HG02610 (cell line): ENCODE measurements at regions not wholly inside any gene's neighbourhood (a gene's known extent, or its start where the extent isn't known, plus 50 kb on each side); places are given as distances from the start of the nearest gene placed in this dataset.
A peak's percentile ranks its signal among the peaks of the same experiment; 100 is the strongest.

Experiments
- ATAC-seq: cut with Tn5 transposase; IDR thresholded peaks from one replicate; pipeline ENCODE4 v1.9.1; 2021; ENCODE audit warnings: mild to moderate bottlenecking, moderate library complexity; ENCODE audit not compliant: unreplicated experiment

DNA sequence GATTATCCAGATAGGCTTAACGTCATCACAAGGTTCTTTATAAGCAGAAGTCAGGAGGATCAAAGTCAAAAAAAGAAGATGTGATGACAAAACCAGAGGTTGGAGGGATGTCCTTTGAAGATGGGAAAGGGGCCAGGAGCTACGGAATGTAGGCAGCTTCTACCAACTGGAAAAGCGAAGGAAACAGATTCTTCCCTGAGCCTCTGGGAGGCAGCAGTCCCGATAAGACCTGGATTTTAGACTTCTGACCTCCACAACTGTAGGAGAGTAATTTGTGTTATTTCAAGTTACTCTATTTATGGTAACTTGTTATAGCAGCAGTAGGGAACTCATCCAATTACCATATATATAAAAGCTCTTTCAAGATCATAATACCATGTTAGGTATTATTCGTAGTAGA is 98.8 kb upstream of the MYCBP2 start:
- ATAC-seq, result no peak

DNA sequence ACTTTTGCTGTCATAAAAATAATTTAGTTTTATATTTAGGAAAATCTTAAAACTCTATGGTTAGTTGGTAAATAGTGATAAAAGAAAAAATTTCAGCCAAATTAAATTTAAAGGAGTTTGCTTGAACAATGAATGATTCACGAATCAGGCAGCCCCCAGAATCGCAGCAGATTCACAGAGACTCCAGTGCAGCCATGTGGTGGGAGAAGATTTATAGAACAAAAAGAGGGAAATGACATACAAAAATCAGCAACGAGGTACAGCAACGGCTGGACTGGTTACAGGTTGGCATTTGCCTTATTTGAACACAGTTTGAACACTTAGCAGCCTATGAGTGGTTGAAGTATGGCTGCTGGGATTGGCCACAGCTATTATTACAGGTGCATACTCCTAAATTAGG is 96.4 kb upstream of the MYCBP2 start:
- ATAC-seq, result no peak

DNA sequence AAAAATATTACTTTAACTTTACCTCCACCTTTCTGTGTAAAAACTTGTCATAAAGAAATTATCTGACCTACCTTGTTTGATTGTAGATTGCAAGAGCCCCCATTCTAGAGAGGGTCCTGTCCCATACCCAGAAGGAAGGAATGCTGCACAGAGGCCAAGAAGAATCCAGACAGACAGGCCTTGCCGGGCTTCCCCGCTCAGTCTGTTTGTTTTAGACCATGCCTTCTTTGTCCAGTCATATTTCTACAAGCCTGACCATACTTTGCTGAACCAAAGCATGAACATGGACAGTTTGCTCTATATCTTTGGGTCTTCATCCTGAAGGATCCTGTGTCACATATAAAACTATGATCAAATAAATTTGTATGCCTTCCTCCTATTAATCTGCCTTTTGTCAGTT is 95.8 kb upstream of the MYCBP2 start:
- peak; percentile 60 for ATAC-seq

DNA sequence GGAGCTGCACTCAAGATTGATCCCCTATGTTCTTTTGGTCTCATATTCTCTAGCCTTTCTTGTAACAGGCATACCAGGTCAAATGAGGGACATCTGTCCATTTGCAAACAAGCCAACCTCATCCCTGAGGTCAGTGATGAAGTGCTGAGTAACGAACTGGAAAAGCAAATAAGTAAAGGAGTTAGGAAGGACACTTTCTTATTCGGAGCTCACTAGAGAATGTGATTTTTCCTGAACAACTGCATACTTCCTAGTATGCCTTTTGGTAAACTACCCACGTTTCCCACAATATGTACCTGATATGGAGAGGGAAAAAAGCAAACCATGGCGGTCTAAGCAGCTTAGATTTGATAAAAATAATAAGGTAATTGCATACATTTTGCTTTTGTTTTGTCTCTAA is 91.0 kb upstream of the MYCBP2 start:
- no peak for ATAC-seq

DNA sequence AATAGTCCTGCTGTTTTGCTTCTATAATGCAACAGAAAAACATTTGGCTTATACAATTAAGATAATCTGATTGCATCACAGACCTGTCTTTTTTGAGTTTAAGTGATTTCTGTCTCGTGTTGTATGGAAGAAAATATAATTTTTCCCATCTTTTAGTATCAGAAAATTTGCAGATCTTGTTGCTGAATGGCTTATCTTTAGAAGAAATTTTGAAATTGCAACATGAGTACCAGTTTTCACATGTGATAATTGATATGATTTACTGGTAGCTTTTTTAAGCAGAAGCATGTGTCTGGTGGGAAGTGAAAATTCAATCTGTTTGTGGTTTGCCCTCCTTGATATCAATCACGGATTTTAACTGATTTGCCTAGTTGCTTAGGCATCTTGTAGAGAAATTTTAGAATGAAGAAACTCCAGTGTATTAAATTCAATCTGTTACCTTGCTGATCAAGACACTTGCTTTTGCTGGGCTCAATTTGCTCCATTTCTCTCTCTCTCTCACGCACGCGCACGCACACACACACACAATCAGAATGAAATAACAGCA is 89.8 kb upstream of the MYCBP2 start:
- no peak for ATAC-seq

DNA sequence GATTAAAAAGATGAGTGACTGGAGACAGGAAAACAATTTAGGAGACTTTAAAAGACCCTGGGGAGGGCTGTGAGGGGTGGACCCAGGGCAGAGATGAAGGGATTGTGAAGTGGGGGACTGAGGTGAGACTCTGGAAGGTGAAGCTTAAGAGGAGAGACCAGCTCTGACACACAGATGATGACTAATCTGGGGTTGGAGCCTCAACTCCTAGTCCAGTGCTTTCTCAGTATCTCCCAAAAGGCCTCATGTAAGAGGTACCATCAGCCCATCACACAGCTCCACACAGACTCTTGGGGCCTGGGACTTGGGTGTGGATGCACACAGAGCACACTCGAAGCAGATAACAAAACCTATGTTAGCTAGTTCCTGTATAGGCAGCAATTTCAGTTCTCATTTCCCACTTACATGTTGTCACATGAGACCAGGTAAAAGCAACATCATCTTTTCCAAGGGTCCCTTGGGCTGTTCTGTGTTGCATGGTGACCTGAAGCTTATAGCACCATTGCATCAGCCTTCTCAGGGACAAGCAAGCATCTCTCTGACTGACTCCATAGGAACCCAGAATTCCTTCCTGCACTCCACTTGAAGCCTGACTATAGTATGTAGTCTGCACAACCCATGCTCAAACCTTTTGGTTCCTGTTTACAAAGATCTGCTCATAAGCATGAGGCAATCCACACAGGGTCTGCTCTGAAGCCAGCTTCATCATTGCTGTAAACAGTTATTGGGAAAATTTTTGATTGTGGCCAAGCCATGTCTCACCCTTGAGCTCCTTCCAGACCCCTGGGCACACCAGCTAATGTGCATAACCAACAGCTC is 88.6 kb upstream of the MYCBP2 start:
- ATAC-seq, result peak; percentile 85

DNA sequence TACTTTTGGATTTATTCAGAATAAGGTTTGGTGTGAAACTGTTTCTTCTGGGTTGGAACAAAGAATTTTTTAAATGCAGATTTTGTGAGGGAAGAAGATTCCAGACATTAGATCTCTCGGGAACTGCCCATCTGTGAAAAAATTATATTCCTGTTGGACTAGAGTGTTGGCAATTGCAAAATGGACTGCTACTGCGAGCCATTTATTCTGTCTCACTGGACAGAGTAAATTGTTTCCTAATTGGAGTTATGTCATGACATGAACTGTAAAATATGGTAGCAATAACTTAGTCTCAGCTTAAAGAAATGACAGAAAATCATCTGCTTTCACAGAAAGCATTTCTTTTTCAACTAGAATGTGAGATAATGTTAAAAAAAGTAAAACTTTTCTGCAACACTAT is 86.0 kb upstream of the MYCBP2 start:
- ATAC-seq, result no peak

DNA sequence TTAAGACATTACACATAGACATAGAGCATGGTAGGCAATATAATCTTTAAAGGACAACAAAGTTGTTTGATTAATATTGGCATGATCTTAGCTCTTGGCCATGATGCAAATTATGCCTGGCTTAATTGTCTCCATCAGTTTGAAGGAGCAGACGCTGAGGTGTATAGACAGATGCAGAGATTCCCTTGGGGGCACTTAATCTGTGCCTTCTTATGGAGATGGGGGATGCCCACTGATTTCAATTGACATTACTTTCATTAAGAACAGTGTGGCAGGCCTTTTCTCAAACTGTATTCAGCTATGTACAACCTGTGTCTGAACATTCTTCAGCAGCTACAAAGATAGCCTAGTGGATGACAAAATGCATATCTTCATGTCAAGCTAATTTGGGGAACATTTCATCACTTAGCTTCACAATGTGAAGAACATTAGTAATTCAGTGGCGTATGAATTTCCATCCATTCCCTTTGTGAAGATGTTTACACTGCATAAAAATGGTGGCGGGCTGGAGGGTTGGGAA is 85.3 kb upstream of the MYCBP2 start:
- no peak for ATAC-seq

DNA sequence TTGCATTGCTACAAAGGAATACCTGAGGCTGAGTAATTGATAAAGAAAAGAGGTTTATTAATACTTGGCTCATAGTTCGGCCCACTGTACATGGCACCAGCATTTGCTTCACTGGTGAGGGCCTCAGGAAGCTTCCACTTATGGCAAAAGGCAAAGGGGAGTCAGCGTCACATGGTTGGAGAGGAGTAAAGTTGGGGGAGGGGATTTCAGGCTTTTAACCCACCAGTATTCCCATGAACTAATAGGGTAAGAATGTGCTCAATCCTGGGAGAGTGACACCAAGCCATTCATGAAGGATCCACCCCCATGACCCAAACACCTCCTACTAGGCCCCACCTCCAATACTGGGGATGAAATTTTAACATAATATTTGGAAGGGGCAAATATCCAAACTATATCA is 82.5 kb upstream of the MYCBP2 start:
- no peak for ATAC-seq

DNA sequence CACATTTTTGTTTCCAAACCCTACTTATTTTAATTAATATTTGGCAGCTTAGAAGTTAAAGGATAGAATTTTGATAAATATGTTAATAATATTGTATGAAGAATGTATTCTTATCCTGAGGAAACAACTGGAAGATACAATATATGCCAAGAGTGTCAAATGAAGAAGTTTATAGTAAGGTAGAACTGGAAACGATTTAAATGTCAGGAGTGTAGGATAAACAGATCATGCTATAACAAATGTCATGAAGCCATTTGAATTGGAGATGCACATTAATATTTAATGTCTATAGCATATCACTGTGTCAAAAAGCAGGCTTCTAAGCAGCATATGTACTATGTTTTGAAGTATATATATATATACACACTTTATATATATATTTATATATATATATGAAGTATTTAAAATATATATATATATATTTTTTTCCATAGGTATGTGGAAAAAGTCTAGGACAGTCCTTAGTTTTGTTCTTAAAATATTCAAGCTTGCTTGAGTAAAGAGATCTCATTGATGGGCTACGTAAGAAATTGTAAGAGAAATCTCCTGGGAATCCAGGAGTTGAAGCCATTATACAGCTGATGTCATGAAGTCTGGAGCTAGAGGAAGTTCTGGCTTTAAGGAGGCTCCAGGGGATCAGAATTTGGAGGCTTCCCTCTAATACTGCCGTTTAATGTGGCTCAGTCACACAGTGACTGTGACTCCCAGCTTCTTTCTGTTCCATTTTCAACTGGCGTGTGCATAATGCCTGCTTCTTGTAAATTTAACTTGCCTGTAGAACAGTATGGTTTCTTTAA is 79.9 kb upstream of the MYCBP2 start:
- ATAC-seq, result no peak

DNA sequence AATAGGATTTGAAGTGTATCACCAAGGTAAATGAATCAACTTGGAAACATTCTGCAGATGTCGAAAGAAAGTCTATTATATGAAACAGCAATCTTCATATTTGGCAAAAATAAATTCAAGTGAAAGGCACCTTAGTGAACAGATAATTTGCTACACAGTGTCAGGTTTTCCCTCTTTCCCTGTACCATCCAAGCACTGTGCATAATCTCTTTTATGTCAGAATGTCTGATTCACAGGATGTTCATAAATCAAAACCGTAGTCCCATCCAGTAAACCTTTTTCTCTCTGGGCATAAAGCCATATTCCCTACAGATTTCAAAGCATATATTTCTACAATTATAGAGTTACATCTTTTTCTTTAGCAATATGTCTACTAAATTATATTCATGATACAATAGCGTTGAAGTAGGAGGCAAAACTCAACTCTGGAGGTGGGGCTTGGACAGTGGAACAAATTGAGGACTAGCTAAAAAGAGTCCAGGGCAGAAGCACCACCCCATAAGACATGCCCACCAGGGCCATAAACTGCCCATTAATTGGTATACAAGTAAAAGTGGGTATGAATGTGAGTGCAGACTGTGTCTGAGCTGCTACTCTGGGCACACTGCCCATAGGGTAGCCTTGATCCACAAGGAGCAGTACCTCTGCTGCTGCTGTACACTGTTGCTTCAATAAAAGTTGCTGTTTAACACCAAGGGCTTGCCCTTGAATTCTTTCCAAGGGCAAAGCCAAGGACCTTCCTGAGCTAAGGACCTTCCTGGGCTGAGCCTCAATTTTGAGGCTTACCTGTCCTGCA is 72.1 kb upstream of the MYCBP2 start:
- ATAC-seq, result no peak

DNA sequence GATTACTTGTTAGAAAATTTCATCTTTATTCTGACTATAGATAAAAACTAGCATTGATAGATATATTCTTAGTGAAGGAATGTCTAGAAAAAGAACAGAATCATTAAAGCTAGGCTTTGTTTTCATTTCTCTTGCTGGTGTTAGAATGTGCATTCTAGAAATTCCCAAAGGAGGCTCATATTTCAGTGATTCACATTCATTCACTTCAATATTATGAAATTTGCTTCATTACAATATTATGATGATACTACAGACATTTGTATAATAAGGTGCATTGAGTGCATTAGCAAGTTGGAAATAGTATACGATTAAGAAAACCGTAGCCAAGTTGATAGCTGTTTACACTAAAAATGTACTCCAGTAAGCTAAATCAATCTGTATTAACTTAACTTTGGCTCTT is 70.7 kb upstream of the MYCBP2 start:
- ATAC-seq, result no peak

DNA sequence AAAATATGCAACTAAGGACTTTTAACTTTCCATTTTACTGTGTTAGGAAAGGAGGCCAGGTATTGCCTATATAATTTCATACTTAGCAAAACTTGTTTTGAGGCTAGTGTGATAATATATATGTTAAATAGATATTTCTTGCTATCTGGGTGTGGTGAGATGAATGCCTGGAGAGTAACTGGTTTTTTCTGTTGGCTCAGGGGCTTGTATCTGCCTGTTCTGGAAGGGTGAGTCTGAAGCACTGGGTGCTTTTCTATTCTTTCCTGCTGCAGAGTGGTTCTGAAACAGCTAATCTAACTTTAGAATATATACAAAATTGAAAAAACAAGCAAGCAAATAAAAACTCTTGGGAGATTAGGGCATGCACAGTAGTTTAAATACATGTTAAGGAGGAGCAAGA is 64.6 kb upstream of the MYCBP2 start:
- ATAC-seq, result no peak

DNA sequence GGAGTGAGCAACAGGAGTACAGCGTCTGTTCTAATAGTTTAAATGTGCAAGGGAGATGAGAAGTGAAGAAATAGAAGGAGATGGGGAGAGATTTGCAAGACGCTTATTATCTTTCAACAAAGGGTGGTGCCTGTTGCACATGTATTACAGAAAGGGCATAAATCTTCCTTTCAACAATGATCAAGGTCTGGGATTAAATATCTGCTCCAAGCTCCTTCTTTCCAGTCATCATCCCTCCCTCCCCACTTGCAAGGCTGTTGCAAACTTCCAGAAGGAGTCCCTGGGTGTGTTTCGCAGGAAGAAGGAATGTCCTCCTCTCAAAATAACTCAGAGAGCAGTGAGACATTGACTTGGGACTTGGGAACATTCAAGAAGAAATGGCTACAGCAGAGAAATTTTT is 63.5 kb upstream of the MYCBP2 start:
- no peak for ATAC-seq

DNA sequence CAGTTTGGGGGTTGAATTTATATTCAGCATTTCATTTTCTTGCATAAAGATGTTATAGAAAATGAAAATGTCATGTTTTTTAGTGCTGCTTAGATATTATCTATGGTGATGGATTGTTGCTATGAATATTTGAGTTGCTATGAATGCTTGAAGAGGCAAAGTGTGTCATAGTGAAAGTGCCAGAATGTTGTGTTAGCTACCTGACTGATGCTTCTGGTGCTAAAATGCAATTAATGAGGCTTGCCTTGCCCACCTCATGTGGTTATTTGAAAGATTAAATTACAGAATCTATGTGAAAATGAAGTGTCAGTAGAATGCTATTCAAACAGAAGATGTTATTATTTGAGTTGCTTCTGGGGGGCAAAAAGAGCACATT is 62.7 kb upstream of the MYCBP2 start:
- peak; percentile 80 for ATAC-seq

DNA sequence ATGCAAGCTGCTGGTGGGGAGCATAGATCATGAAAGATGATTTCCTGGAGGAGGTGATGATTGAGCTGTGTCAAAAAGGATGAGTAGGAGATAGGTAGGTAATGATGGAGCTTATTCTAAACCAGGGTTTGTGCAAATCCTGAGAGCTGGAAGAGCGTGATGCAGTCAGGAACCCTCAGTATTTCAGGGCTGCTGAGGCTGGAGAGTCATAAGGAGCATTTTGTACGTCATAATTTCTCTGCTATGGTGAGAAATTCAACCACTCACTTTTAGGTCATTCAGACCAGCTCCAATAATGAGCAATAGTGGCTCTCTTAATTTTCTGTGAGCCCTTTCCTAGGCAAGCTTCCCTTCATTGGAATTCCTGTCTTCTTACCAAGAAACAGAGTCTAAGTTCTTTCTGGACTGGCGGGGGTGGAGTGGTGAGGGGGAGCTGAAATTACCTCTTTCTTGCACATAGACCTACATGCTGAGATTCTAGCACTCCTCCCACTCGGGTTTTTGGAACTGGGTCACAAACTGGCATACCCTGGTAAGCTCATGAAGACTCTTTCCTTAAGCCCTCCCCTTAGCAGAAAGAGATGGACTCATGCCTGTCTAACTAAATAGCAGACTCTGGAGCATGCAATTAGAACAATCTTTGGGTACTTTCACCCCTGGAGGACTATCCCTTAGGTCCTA is 62.2 kb upstream of the MYCBP2 start:
- ATAC-seq, result peak; percentile 8

DNA sequence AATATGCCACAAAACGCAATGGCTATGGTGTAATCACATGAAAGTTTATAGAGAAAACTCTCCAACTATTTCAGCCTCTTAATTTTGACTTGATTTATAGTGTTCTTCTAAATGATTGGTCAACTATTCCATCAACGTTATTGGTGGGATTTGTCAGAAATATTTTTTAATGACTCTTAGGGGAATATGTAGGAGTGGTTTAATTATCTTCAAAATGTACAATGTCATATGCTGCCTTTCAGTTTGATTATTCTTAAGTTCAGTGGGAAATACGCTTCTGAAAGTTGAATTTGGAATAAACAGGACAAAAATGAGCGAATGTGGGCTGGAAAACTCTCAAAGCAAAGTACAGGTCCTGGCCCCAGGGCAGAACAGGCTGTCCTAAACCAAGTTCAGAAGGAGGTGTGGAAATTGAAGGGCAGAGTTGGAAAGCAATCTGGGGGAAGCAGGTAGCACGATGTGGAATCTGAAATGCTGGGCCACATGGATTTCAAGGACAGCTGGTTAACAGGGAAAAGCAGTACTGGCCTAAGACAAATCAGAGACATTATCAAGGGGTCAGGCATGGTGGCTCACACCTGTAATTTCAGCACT is 60.8 kb upstream of the MYCBP2 start:
- no peak for ATAC-seq

DNA sequence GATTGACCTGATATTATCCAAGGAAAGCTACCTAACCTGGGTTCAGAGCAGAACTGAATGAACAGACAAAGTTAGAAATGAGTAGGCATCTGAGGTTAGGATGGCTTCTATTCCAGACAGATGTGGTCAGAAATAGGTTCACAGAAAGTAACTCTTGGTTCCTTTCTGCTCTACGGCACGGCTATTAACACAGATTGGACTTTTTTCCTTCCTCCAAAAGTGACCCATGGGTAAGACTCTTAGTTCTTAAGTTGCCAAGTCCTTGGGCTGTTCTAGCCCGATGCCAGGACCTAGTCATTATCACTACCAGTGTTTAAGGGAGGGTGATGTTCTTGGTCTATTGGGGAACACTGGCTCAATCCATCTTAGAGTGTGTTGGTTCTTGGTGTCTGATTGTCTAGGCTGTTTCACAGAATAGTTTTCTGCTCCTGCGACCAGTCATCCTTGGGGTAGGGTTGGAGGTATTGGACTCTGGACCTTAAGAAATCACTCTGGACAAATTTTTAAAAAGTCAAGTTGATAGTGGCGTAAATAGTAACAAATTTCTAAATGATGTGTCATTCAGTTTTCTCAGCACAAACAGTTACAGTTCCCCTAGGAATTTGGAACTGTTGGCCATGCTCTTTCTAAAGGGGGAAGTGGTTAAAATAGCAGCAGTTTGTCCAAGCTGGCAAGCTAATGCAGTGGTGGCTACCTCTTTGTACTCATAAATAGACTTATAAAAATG is 60.1 kb upstream of the MYCBP2 start:
- peak; percentile 68 for ATAC-seq

DNA sequence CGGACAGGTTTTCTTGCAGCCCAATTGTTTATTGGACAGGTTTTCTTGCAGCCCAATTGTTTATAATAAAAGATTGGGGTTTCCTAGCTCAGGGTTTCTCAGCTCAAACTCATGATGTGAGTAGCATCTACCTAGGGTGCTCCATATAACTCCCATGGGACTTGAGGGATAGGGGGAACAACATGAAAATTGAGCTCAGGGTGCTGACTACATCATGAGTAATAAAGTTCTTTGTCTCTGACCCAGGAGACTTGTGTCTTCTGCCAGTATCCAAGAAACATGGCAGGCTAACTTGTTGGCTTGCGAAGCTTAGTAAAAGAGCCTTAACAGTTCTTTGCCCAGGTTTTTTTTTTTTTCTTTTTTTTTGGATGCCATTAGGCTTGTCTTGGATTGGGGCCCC is 59.2 kb upstream of the MYCBP2 start:
- no peak for ATAC-seq
